Activated naive CD8-positive, alpha-beta T cell treated with anti-CD3 and anti-CD28 coated beads for 36 hours (primary cell): ENCODE measurements at regions not wholly inside any gene's neighbourhood (a gene's known extent, or its start where the extent isn't known, plus 50 kb on each side); places are given as distances from the start of the nearest gene placed in this dataset.
"Not testable (repeated sequence)": the region's sequence is repeated elsewhere in the genome, so short reads cannot be mapped to it uniquely, and the experiment has no call there.

Experiments used
- DNase-seq: peaks from one replicate; pipeline ENCODE4 v3.0.0; 2021
- H3K27ac Mint-ChIP-seq: one replicate; pipeline ENCODE4 v1.8.0; 2022; ENCODE audit warnings: mild to moderate bottlenecking, moderate library complexity, mixed read lengths
- H3K27me3 Mint-ChIP-seq: one replicate; pipeline ENCODE4 v1.8.0; 2022; ENCODE audit warnings: mild to moderate bottlenecking, mixed read lengths
- H3K36me3 Mint-ChIP-seq: one replicate; pipeline ENCODE4 v1.8.0; 2021; ENCODE audit warnings: mild to moderate bottlenecking, mixed read lengths
- H3K4me1 Mint-ChIP-seq: one replicate; pipeline ENCODE4 v1.8.0; 2021; ENCODE audit warnings: mixed read lengths
- H3K4me3 Mint-ChIP-seq: one replicate; pipeline ENCODE4 v1.8.0; 2022; ENCODE audit warnings: mild to moderate bottlenecking, moderate library complexity, mixed read lengths
- H3K9me3 Mint-ChIP-seq: one replicate; pipeline ENCODE4 v1.8.0; 2022; ENCODE audit warnings: mixed read lengths

- Mint-ChIP-seq H3K27me3 (no peaks in the 10 kb centered on the region), H3K9me3 (no peaks in the 10 kb centered on the region), H3K27ac (no peak overlapping the region), H3K36me3 (no peaks in the 10 kb centered on the region), H3K4me1 (no peaks in the 10 kb centered on the region), H3K4me3 (no peak overlapping the region)
- no peak for DNase-seq
These were observed 400.7 kb downstream of the DAD1 start for GRCh38 chr14:22188318-22188717.

GRCh38 chr14:22185789-22186188 lies 403.2 kb downstream of the DAD1 start:
- Mint-ChIP-seq H3K27ac (no peak overlapping the region), H3K4me3 (no peak overlapping the region), H3K27me3 (no peaks in the 10 kb centered on the region), H3K4me1 (no peaks in the 10 kb centered on the region), H3K9me3 (no peaks in the 10 kb centered on the region), H3K36me3 (no peaks in the 10 kb centered on the region)
- no peak for DNase-seq

GRCh38 chr14:22185191-22185590 lies 403.8 kb downstream of the DAD1 start:
- Mint-ChIP-seq H3K9me3 (no peaks in the 10 kb centered on the region), H3K27ac (no peak overlapping the region), H3K36me3 (no peaks in the 10 kb centered on the region), H3K4me3 (no peak overlapping the region), H3K27me3 (no peaks in the 10 kb centered on the region), H3K4me1 (no peaks in the 10 kb centered on the region)
- DNase-seq, result no peak

GRCh38 chr14:22184830-22185168 lies 404.2 kb downstream of the DAD1 start:
- Mint-ChIP-seq H3K9me3 (no peaks in the 10 kb centered on the region), H3K27me3 (no peaks in the 10 kb centered on the region), H3K36me3 (no peaks in the 10 kb centered on the region), H3K4me1 (no peaks in the 10 kb centered on the region), H3K4me3 (no peak overlapping the region), H3K27ac (no peak overlapping the region)
- DNase-seq, result no peak

GRCh38 chr14:22184157-22184829 lies 404.7 kb downstream of the DAD1 start:
- no peaks in the 10 kb centered on the region for H3K4me1 Mint-ChIP-seq

GRCh38 chr14:22180045-22180444 lies 409.0 kb downstream of the DAD1 start:
- no peak overlapping the region for H3K4me3 Mint-ChIP-seq
- no peak for DNase-seq
- H3K27me3 Mint-ChIP-seq, result no peaks in the 10 kb centered on the region
- no peaks in the 10 kb centered on the region for H3K4me1 Mint-ChIP-seq
- H3K9me3 Mint-ChIP-seq, result no peaks in the 10 kb centered on the region
- no peak overlapping the region for H3K27ac Mint-ChIP-seq
- H3K36me3 Mint-ChIP-seq, result no peaks in the 10 kb centered on the region

More at GRCh38 chr14:22184157-22184829, 404.7 kb downstream of the DAD1 start:
- no peak for DNase-seq
- no peaks in the 10 kb centered on the region for H3K9me3 Mint-ChIP-seq
- no peaks in the 10 kb centered on the region for H3K27me3 Mint-ChIP-seq
- no peaks in the 10 kb centered on the region for H3K36me3 Mint-ChIP-seq
- no peak overlapping the region for H3K27ac Mint-ChIP-seq
- H3K4me3 Mint-ChIP-seq, result no peak overlapping the region

- Mint-ChIP-seq H3K27ac (no peak overlapping the region), H3K4me1 (no peaks in the 10 kb centered on the region), H3K4me3 (no peak overlapping the region), H3K9me3 (no peaks in the 10 kb centered on the region), H3K36me3 (no peaks in the 10 kb centered on the region), H3K27me3 (no peaks in the 10 kb centered on the region)
- no peak for DNase-seq
These were observed 409.8 kb downstream of the DAD1 start for GRCh38 chr14:22179190-22179589.

GRCh38 chr14:22178333-22178839 lies 410.6 kb downstream of the DAD1 start:
- DNase-seq, result no peak
- H3K27me3 Mint-ChIP-seq, result no peaks in the 10 kb centered on the region
- H3K9me3 Mint-ChIP-seq, result no peaks in the 10 kb centered on the region
- H3K4me1 Mint-ChIP-seq, result no peaks in the 10 kb centered on the region
- H3K4me3 Mint-ChIP-seq, result no peak overlapping the region
- H3K36me3 Mint-ChIP-seq, result peaks cover 3% of the 10 kb centered on the region
- H3K27ac Mint-ChIP-seq, result no peak overlapping the region

GRCh38 chr14:22177870-22178269 lies 411.2 kb downstream of the DAD1 start:
- no peak for DNase-seq
- Mint-ChIP-seq H3K36me3 (peaks cover 3% of the 10 kb centered on the region), H3K27me3 (no peaks in the 10 kb centered on the region), H3K27ac (no peak overlapping the region), H3K4me3 (no peak overlapping the region), H3K9me3 (no peaks in the 10 kb centered on the region), H3K4me1 (no peaks in the 10 kb centered on the region)

GRCh38 chr14:22176957-22177356 lies 412.1 kb downstream of the DAD1 start:
- peak overlapping the region; percentile 54 for H3K27ac Mint-ChIP-seq

GRCh38 chr14:22175278-22175558 lies 413.8 kb downstream of the DAD1 start:
- H3K9me3 Mint-ChIP-seq, H3K27me3 Mint-ChIP-seq, H3K4me1 Mint-ChIP-seq, H3K36me3 Mint-ChIP-seq, H3K27ac Mint-ChIP-seq, H3K4me3 Mint-ChIP-seq, DNase-seq: not testable (repeated sequence)

More at GRCh38 chr14:22176957-22177356, 412.1 kb downstream of the DAD1 start:
- Mint-ChIP-seq H3K9me3 (no peaks in the 10 kb centered on the region), H3K4me3 (peak overlapping the region; percentile 18), H3K27me3 (no peaks in the 10 kb centered on the region), H3K36me3 (peaks cover 4% of the 10 kb centered on the region), H3K4me1 (no peaks in the 10 kb centered on the region)
- DNase-seq, result no peak

GRCh38 chr14:22174412-22175277 lies 414.4 kb downstream of the DAD1 start:
- Mint-ChIP-seq H3K27ac (no peak overlapping the region), H3K4me3 (no peak overlapping the region), H3K4me1 (no peaks in the 10 kb centered on the region)

GRCh38 chr14:22168092-22168955 lies 420.7 kb downstream of the DAD1 start:
- Mint-ChIP-seq H3K27me3 (no peaks in the 10 kb centered on the region), H3K27ac (peak overlapping the region; percentile 83), H3K4me3 (peak overlapping the region; percentile 77), H3K9me3 (no peaks in the 10 kb centered on the region), H3K4me1 (no peaks in the 10 kb centered on the region), H3K36me3 (peaks cover 2% of the 10 kb centered on the region)
- DNase-seq, result no peak

More at GRCh38 chr14:22174412-22175277, 414.4 kb downstream of the DAD1 start:
- H3K9me3 Mint-ChIP-seq, result no peaks in the 10 kb centered on the region
- H3K36me3 Mint-ChIP-seq, result peaks cover 5% of the 10 kb centered on the region
- no peaks in the 10 kb centered on the region for H3K27me3 Mint-ChIP-seq
- no peak for DNase-seq

GRCh38 chr14:22164616-22165015 lies 424.4 kb downstream of the DAD1 start:
- Mint-ChIP-seq H3K27ac (no peak overlapping the region), H3K4me3 (no peak overlapping the region), H3K36me3 (no peaks in the 10 kb centered on the region), H3K4me1 (peaks cover 2% of the 10 kb centered on the region), H3K9me3 (no peaks in the 10 kb centered on the region), H3K27me3 (no peaks in the 10 kb centered on the region)
- DNase-seq, result no peak

GRCh38 chr14:22163051-22163450 lies 426.0 kb downstream of the DAD1 start:
- H3K27ac Mint-ChIP-seq, result peak overlapping the region; percentile 77
- no peaks in the 10 kb centered on the region for H3K27me3 Mint-ChIP-seq
- H3K4me1 Mint-ChIP-seq, result peaks cover 5% of the 10 kb centered on the region

More at GRCh38 chr14:22163051-22163450, 426.0 kb downstream of the DAD1 start:
- H3K4me3 Mint-ChIP-seq, result peak overlapping the region; percentile 78
- no peaks in the 10 kb centered on the region for H3K36me3 Mint-ChIP-seq
- no peak for DNase-seq
- no peaks in the 10 kb centered on the region for H3K9me3 Mint-ChIP-seq
